ENCODE measurements at regions not wholly inside any gene's neighbourhood (a gene's known extent, or its start where the extent isn't known, plus 50 kb on each side); places are given as distances from the start of the nearest gene placed in this dataset.

DNA sequence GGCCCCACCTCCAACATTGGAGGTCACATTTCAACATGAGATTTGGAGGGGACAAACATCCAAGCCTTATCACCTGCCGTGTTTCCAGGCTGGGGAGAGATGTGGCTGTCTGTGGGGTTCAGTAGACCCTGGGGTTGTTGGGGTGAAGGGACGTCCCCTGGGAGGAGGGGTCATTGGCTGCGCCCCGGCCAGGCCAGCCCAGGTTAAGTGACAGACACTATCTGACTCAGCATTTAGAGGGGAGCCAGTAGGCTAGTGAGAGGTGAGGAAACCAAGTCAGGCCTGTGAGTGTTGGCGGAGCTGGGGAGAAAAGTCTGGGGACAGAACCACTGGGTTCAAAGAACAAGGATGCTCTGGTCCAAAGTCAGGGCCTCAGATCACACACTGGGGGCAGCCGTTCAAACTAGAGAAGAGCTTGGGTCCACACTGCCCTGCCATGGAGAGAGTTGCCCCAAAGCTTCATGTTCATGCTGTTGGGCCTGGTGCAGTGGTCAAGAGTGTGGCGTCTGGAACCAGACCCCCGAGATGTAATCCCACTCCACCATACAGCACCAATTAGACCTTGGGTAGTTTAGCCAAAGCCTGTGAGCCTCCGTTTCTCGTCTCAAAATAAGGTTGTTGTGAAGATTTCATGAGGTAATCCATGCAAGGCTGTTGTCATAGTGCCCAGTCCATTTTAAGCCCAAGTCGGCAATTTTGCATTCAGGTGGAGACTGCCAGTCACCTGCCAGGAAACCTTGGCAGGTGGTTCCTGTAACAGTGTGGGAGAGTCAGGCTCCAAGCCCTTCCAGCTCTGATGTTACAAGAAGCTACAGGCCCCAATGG, 1289.6 kb downstream of the TBC1D22A start:
- no peak for DNase-seq

DNA sequence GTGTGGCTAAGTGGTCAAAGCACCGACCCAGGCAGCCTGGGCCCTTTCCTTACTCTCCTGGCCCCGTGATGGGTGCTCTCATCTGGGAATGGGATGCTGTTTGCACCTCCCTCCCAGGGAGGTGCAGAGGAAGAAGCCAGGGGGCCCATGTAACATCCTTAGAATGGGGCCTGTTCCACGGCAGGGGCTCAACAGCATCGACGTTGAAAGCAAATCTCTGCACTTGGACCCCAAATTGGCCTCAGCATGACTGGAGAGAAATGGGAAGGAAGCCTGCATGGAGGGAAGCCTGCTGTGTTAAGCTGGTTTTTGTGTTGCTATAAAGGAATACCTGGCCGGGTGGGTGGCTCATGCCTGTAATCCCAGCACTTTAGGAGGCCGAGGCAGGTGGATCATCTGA, 1288.4 kb downstream of the TBC1D22A start:
- no peak for DNase-seq

DNA sequence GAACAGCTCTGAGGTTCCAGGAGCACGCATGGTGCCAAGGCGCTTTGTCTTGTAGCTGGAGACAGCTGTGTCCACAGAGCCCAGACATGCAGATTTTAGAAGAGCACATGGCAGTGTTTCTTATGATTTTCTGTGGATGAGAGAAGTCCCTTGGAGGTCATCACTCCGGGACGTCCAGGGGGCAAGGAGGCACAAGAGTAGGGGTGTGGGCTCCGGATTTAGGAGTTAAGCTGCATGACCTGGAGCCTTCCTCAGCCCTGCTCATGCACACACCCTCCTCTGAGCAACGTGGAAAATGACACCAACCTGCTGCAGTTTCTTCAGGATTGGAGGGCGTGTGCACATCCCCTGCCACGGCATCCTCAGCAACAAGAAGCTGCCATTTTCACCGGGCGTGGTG, 1286.7 kb downstream of the TBC1D22A start:
- DNase-seq, result no peak

DNA sequence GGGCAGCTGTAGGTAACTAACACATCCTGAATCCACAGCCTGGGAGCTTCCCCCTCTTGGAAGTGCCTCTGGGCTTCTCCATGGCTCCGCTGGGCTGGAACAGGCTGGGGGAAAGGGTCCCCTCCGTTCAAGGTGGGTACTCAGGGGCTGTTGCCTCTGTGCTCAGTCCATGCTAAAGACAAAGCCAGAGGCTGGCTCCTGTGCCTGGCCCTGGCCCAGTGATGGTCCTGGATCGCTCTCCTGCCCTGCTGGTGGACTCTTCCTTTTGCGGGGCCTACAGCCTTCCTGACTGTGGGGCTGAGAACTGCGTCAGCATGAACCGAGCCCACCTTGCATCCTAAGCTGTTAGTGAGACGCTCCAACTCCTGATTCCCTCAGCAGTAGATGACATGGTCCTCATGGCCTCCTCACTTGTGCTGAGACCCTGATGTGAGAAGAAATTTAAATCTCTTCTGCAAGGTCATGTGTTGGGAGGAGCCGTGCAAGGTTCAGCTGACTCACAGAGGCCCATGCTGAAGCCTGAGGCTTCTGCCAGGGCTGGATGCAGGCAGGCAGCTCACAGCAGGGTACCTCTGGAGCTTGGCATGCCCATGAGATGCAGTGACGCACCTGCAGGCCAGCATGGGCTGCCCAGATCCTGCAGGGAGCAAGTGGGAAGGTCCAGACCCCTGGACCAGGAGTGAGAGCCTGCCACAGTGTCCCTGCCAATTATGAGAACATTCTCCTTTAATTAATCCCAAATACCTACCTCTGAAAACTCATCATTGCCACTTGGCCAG, 1285.5 kb downstream of the TBC1D22A start:
- no peak for DNase-seq

DNA sequence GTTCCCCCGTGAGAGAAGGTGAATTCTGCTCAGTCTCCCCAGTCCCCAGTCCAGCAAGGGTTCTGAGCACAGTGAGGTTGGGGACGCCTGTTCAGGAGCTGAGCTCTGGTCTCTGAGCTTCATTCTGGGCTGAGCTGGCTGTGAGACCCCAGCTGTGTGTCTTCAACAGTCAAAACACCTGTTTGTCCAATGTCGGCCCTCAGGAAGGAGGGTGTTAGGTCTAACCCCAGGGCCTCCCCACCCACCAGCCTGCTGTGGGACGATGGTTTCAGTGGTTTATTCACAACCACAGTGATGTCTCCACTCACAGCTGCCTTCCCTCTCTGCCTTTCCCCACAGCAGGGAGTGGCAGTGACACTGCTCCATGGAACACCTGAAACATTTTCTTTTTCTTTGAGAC, 1282.9 kb downstream of the TBC1D22A start:
- DNase-seq, result no peak

DNA sequence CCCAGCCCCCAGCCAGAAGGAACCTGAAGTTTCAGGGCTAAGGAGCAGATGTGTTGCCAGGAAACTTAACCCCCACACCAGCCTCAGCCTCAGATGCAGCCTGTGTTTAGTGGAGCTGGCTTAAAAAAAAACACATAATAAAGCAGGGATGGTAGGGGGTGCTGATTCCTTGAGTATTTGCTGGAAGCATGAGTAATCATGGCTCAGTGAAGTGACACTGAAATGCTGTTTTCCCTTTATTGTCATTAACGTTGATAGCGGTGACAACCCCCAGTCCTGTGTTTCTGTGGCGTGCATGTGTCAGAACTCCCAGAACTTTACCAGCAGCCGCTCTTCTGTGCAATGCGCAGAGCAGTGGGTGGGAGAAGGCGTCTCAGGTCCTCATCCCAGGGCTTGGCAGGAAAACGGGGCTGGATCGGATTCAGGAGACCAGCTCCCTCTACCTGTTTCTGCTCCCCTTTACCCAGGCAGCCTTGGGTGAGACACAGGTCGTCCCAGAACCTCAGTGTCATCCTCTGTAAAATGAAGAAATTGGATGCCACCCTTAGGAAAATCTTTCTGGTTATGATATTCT, 1282.1 kb downstream of the TBC1D22A start:
- DNase-seq, result peak; percentile 14

DNA sequence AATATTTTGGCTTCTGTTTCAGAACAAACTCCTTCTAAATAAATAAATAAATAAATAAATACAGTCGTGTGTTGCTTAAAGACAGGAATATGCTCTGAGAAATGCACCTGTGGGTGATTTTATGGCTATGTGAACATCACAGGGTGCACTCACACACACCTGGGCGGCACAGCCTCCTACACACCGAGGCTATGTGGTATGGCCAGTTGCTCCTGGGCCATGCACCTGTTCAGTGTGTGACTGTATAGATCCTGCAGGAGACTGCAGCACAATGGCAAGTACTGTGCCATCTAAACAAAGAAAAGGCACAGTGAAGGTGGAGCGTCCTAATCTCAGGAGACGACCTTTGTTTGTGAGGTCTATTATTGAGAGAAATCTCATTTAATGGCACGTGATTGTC, 1281.1 kb downstream of the TBC1D22A start:
- no peak for DNase-seq

DNA sequence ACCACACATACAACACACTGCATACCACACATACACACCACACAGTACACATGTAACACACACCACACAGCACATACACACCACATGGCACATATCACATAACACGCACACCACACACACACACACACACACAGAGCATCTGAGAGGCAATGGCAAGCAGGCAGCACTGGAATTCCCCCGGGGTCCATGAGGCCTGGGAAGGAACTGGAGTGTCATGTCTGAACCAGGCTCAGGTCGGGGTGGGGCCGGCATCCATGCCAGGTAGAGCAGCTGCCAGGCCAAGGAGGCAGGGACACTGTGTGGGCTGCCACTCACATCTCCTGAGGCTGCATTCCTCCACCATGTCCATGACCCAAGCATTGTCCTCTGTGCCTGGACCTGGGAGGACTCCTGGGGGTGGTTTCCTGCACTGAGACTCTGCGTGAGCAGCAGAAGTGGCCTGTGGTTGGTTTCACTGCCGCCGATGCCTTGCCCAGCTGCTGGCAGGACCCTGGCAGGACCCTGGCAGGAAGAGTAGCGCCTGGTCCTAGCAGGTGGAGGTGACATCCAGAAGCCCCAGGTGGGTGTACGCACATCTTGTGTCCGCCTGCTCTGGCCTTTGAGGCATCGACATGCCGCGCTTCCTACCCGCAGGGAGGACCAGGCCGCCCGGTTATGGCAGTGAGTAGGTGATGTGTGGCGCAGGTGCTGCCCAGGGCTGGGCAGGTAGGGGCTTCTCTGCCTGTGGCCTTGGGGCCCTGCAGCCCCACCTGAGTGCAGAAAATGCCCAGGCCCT, 1280.4 kb downstream of the TBC1D22A start:
- DNase-seq, result no peak

DNA sequence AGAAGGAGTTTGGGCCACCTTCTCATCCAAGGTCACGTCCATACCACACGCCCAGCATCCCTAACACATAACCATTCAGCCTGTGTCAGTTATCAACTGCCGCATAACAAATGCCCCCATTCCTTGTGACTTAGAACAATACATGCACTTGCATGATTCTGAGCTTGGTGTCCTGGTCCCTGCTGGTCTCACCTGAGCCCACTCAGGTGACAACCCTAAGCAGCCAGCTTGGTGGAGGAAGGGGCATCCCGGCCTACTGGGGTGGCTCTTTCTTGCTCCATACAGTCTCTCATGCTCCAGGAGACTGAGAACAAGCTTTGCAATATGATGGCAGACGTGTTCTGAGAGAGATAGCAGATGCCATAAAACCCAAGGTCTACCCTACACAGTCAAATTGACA, 1276.9 kb downstream of the TBC1D22A start:
- DNase-seq, result no peak

DNA sequence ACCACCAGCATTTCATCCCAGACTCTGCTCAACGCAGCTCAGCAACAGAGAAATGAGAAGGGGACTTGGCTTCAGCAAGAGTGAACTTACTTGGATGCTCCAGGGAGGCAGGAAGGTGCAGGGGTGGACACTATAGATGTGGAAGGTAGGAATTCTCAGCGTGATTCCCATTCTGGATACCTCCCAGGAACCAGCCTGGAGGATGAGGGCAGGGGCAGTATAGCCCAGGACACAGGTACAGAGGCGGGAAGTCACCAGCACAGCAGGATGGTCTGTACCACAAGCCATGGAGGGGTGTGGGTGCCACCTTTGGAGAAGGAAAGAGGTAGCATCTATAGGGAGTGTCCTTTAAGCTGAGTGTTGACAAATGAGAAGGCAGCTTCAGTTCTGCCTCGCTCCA, 1275.2 kb downstream of the TBC1D22A start:
- DNase-seq, result no peak

DNA sequence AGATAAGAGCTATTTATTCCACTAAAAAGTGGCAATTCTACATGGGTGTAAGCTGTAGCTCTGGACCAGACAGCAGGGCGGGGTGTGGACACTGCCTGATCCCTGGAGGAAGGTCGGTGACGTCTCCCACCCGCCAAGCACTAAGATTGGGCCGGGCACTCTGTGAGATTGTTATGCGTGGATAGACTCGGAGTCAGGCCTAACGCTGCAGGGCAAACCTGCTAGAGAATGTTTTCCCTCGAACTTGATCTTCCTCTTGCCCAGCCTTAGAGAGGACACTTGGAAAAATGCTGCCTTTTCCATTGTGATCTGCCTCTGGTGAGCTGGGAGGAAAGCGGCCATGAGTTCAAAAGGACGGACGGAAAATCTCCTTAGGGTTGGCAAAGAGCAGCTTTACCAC, 1273.4 kb downstream of the TBC1D22A start:
- no peak for DNase-seq

DNA sequence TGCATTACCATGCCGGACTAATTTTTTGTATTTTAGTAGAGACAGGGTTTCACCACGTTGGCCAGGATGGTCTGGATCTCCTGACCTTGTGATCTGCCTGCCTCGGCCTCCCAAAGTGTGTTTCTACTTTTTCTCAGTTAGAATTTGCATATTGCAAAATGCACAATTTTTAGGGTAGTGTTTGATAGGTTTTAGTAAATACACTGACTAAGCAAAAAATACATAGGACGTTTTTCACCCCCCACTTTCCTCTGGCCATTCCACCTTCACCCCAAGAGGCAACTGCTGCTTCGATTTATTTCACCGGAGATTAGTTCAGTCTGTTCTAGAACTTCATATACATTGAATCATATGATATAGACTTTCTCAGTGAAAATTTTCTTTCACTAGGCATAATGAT, 1269.1 kb downstream of the TBC1D22A start:
- DNase-seq, result no peak

DNA sequence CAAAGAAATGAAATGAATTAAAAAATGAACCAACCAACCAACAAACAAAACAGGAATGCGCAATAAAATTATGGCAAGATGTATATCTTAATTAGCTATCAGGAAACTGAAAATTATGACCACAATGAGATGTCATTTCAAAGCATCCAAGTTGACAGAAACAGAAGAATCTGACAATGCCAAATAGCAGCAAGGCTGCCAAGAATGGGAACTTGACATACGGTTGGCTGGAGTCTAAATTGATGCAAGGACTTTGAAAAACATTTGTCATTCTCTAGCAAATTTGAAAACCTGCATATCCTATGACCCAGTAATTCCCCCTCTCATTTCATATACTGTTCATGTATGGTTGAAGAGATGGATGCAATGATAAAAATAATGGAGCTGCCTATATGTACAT, 1262.6 kb downstream of the TBC1D22A start:
- DNase-seq, result no peak

DNA sequence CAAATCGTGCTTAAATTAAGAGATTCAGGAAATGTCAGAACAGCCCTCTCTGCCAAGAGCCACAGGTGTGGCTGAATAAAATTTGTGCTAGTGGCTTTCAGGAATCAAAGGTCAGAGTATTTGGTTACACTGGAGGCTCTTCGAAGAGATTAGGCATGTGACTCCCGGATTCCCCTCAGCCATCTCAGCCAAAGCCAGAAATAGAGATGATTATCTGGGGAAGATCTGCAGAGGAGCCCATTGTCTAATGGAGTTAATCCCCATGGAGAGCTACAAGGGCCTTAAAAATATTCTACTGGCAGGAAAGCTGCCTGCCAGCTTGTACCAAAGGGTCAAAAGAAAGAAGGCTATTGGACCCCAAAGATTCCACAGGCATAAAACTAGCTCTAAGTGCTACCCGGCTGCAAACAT, 1259.5 kb downstream of the TBC1D22A start:
- DNase-seq, result no peak

DNA sequence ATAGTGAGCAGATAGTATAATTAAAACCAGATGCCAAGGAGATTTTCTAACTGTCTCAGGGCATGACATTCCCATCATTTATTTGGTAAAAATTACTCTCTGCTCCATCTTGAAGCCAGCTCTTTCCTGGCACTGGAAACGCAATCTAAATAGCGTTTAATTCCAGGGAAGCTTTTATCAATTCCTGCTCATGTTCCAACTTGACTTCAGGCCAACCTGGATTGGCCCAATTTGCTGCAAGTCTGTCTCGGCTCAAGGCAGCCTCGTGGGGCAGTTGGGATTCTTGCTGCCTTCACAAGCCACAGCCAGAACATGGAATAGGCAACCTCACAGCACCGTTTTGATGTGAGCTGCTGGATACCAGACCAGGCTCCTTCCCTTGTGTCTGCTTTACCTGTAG, 1255.9 kb downstream of the TBC1D22A start:
- no peak for DNase-seq

DNA sequence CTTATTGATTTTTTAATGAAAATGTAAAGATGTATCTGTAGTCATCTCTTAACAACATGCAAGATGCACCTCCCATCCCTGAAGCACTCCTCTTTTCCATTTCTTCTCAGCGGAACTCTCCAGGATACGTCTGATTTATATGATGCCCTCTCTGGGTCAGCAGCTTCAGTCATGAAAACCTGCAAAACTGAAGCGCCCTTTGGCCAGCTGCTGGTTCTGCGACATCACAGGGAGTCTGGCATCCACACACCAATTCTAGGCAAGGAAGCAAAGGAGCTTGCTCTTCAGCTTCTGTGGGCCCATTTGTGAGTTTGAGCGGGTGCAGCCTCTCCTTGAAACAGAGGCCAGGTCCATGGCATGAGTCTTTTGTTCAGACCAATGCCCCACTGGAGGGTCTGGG, 1253.3 kb downstream of the TBC1D22A start:
- DNase-seq, result no peak

DNA sequence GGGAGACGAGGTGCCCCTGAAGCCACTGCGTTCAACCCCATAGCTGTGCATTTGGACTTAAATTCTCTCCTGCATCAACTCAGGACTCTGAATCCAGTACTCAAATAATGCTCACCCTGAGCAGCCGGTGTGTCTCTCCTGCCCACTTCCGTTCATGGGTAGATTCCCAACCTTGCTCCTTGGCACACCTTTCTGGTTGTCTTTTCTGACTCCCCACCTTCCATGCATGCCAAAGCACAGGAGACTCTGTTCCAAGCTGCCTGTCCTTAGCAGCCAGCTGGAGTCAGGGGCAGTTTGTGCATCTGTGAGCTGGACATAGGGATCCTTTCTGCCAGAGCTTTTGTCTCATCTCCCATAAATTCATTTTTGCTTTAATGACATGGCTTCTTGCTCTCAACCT, 1242.5 kb downstream of the TBC1D22A start:
- no peak for DNase-seq

DNA sequence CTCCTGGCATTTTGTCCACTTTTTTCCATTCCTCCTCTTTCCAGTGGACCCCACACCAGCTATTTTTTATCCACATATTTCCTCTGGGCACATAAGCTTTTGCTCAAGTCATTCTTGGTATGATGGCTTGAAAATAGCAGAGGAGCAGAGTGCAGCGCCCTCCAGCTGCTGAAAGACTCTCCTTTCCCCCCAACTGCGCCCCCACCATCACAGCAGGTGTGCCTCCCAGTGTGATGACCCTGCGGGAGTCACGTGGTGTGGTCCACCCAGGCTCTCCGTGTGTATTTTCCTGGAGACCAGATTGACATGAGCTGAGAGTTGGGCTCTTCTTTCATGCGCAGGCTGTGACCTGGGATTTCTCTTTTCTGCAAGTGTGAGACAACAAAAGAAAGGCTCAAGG, 1241.6 kb downstream of the TBC1D22A start:
- no peak for DNase-seq

DNA sequence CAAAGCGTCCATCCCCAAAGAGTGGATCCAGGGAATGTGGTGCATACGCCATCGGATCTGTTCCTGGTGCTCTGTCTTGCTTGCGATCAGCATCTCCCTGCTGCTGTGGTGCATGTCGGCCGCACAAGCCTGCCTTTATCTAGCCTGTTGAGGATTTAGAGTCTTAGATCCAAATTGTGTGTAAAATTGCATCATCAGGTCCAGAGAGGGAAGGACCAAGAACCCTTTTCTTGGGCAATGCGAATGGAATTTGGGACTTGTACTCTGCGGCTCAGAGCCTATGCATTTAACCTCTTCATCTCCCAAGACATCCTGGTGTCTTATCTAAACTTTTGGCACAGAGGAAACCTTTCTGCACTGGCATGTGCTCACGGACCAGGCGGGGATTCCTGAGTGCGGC, 1238.7 kb downstream of the TBC1D22A start:
- no peak for DNase-seq

DNA sequence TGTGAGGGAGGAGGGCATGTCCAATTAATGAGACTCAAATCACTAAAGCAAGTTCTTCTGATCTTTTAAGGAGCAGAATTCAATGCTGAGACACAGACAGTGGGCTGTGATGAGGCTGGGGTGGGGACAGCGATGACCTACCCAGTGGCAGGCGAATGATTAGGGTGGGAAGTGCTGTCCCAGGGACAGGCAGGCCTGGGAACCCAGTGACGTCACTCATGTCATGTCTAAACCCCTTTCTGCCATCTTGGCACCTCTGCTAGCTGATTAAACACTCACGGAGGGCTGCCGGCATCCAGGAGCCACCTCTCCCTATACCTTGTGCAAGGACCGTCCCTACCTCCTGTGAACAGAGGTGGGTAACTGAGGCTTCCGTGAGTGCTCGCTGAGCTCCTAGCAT, 1235.2 kb downstream of the TBC1D22A start:
- DNase-seq, result no peak

DNA sequence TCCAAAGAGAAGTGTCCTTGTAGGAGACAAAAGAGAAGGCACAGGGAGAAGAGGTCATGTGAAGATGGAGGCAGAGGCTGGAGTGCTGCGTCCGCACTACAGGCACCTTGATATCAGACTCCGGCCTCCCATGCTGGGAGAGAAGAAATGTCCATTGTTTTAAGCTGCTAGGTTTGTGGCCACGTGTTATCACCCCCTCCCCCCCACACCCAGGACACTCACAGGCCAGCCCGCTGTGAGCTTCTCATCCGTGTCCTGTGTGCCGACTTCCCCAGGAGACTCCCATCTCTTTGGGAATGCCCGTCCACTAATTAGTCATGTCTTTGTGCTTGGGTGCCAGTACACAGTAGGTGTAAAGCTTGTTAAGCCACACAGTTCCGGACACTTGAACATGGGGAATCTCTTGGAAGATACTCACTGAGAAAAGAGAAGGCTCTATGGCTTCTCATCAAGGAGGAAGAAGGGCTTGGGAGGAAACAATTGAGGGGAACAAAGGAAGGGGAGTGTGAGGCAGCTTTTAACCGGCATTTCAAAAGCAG, 1234.7 kb downstream of the TBC1D22A start:
- DNase-seq, result no peak

DNA sequence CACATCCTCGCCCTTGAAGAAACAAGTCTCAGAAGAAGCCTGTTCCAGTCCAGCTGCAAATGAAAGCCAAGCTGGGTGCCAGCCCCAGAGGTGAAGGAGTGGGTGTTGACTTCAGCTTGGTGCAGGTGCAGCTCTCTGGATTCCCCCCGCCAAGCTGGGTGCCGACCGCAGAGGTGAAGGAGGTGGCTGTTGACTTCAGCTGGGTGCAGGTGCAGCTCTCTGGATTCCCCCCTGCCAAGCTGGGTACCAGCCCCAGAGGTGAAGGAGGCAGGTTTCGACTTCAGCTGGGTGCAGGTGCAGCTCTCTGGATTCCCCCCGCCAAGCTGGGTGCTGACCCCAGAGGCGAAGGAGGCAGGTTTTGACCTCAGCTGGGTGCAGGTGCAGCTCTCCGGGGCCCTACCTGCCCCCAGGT, 1234.0 kb downstream of the TBC1D22A start:
- no peak for DNase-seq

DNA sequence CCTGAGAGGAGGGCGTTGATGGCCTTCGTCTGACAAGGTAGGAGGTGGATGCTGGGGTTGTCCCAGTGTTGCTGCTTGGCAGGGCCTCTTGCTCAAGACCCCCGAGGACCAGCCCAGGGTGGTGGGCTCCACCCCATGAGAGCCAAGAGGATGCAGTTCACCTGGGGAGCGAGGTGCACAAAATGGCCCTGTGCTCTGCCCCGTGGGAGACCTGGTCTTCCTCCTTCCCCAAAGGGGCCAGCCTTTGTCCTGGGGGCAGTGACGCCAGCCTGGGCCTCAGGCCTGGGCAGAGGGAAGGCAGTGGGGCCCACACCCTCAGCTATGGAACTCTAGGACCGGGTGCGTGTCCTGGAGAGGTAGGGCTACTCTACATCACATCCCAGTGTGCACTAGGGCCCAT, 1233.3 kb downstream of the TBC1D22A start:
- no peak for DNase-seq
